ENCODE measurements at regions not wholly inside any gene's neighbourhood (a gene's known extent, or its start where the extent isn't known, plus 50 kb on each side); places are given as distances from the start of the nearest gene placed in this dataset.

DNA sequence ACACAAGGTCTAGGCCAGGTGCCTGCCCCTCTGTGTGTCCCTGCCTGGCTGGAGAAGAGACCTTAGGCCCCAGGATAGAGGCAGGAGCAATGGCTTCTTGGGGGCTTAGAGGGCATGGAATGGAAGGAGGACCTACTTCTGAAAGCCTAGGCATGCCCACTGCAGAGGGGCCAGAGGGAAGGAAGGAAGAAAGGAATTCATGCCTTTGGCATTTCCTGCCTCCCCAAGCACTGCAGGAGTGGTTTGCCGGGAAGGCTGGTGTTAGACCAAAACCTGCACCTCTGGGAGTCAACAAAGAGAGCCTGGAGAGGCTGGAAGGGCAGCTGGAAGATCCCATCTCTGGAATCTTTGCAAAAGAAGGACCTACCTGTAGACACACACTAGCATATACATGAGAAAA, 50.7 kb upstream of the KCNE2 start:
- Mint-ChIP-seq H3K27me3 (ENCODE audit: insufficient read depth) (no peaks in the 10 kb centered on the region), H3K9me3 (no peaks in the 10 kb centered on the region), H3K27ac (no peak overlapping the region), H3K4me1 (peaks cover 2% of the 10 kb centered on the region), H3K36me3 (ENCODE audit: low read depth) (no peaks in the 10 kb centered on the region), H3K4me3 (no peak overlapping the region)
- H3K9me3 ChIP-seq (ENCODE audit: control insufficient read depth, low read length): no peaks in the 10 kb centered on the region
- no peaks in the 10 kb centered on the region for H3K36me3 ChIP-seq (ENCODE audit: control insufficient read depth, insufficient read depth, low read length)
- H3K9ac ChIP-seq (ENCODE audit: extremely low read depth, low read length, poor library complexity, severe bottlenecking): no peak overlapping the region
- H3K4me1 ChIP-seq (ENCODE audit: control insufficient read depth, insufficient read depth, low read length): no peaks in the 10 kb centered on the region
- no peak overlapping the region for H3K4me3 ChIP-seq (ENCODE audit: low read length)
- no peak overlapping the region for H3K27ac ChIP-seq (ENCODE audit: low read depth, low read length)
- TF ChIP-seq, protein P1, sequence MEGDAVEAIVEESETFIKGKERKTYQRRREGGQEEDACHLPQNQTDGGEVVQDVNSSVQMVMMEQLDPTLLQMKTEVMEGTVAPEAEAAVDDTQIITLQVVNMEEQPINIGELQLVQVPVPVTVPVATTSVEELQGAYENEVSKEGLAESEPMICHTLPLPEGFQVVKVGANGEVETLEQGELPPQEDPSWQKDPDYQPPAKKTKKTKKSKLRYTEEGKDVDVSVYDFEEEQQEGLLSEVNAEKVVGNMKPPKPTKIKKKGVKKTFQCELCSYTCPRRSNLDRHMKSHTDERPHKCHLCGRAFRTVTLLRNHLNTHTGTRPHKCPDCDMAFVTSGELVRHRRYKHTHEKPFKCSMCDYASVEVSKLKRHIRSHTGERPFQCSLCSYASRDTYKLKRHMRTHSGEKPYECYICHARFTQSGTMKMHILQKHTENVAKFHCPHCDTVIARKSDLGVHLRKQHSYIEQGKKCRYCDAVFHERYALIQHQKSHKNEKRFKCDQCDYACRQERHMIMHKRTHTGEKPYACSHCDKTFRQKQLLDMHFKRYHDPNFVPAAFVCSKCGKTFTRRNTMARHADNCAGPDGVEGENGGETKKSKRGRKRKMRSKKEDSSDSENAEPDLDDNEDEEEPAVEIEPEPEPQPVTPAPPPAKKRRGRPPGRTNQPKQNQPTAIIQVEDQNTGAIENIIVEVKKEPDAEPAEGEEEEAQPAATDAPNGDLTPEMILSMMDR (conservative IDR thresholded peaks at IDR 0.05): no peak
- 93% methylated on average over 1 of the region's 1 CpG; no CpG with 5 or more reads in 1 of the 2 experiments for WGBS, 2 experiments (ENCODE audit: insufficient coverage in 1 of 2, insufficient read length in 1 of 2)
- no peaks in the 10 kb centered on the region for H3K27me3 ChIP-seq (ENCODE audit: control insufficient read depth, insufficient read depth, low read length, poor library complexity, severe bottlenecking)
- DNase-seq: no peak

Data from endodermal cell (in vitro differentiated cells).